Pancreas (tissue), 10 donors: ENCODE measurements at regions not wholly inside any gene's neighbourhood (a gene's known extent, or its start where the extent isn't known, plus 50 kb on each side); places are given as distances from the start of the nearest gene placed in this dataset.

Experiments
- ATAC-seq, 4 donors: fragments of 200-7000 bp; cut with Tn5 transposase; one replicate each; pipeline versions ENCODE4 v1.8.0 to v1.9.1; 2020; ENCODE audit warnings: mild to moderate bottlenecking in 4 of 4, moderate library complexity in 4 of 4
- DNase-seq, 6 donors: peaks; one replicate each; pipeline ENCODE4 v3.0.0-alpha.2; 2020
- FAIRE-seq: peaks from 2 replicates; lab custom pipeline; 2012; peaks lifted over from hg19 to GRCh38; lab: Jason Lieb, UNC
- H3K27ac ChIP-seq, 4 donors: fragments of 200-600 bp; sonication (generic); 1 replicate in 3 of 4; 2 replicates in 1 of 4; pipeline versions ENCODE4 v1.5.0 to v1.8.0; 2020
- H3K27me3 ChIP-seq, 4 donors: fragments of 200-600 bp; one replicate each; pipeline ENCODE4 v1.8.0; 2021
- H3K36me3 ChIP-seq, 3 donors: fragments of 200-600 bp; sonication (generic) in 1 of 3; one replicate each; pipeline versions ENCODE4 v1.5.0 to v1.8.0; 2020 to 2021
- H3K4me1 ChIP-seq, 3 donors: fragments of 200-600 bp; one replicate each; pipeline ENCODE4 v1.8.0; 2021
- H3K4me3 ChIP-seq, 4 donors: fragments of 200-600 bp; sonication (generic) in 2 of 4; one replicate each; pipeline versions ENCODE4 v1.5.0 to v1.8.0; 2020 to 2021
- H3K9me3 ChIP-seq, 4 donors: fragments of 200-600 bp; one replicate each; pipeline ENCODE4 v1.8.0; 2021
- CTCF ChIP-seq, 4 donors: fragments of 200-600 bp; sonication (generic) in 3 of 4; IDR thresholded peaks; one replicate each; pipeline versions ENCODE4 v1.5.0 to v1.8.0; 2021; ENCODE audit warnings: antibody characterized with exemption in 4 of 4
- WGBS, 2 donors: extraction: QIAGEN DNeasy Blood & Tissue Kit; methylation state at CpG; one replicate each; pipeline ENCODE4 v1.1.7; 2013; 5-methylcytosine and 5-hydroxymethylcytosine counted together
- intact Hi-C, 3 donors: fragments of 100-400 bp; cut with DNase I; formaldehyde crosslinking; loops; one replicate each; pipeline versions ENCODE4 v1.11.1 to v1.14.2; 2022
- donor health status: healthy with polysubstance abuse.
- donor health status: DM: no; HTN: no; CAD: no; lungs with moderate emphysema.
- donor health status: DM: no; HTN: no; CAD: no.
- donor health status: control.
- donor health status: control.
- donor health status: Bipolar disorder and iron deficiency.
- donor health status: DM: yes; HTN: yes; CAD: no.
- donor health status: DM: no; HTN: no; CAD: no.
- donor health status: DM: no; HTN: no; CAD: no.
- donor health status: DM: yes; HTN: yes; CAD: no.

GRCh38 chr13:78029901-78030300 is 111.3 kb upstream of the EDNRB start:
- no peak overlapping the region for H3K4me3 ChIP-seq
- intact Hi-C loops: no loop called here
- H3K36me3 ChIP-seq: no peaks in the 10 kb centered on the region
- FAIRE-seq: no peak
- no peaks in the 10 kb centered on the region for H3K27me3 ChIP-seq
- H3K9me3 ChIP-seq: no peaks in the 10 kb centered on the region
- DNase-seq: no peak
- WGBS, 2 donors: 63 to 70% methylated on average over 6 of the region's 6 CpGs
- H3K27ac ChIP-seq: no peak overlapping the region
- peaks cover 0 to 4% (median 0%) of the 10 kb centered on the region in 3 donors for H3K4me1 ChIP-seq
- no peak for ATAC-seq
- TF ChIP-seq CTCF (IDR thresholded peaks at IDR 0.05): no peak

GRCh38 chr13:78028960-78029359 is 110.3 kb upstream of the EDNRB start:
- Histone ChIP-seq H3K27me3 (no peaks in the 10 kb centered on the region), H3K4me1 (peaks cover 0 to 4% (median 0%) of the 10 kb centered on the region in 3 donors), H3K9me3 (no peaks in the 10 kb centered on the region), H3K36me3 (no peaks in the 10 kb centered on the region), H3K4me3 (no peak overlapping the region), H3K27ac (no peak overlapping the region)
- no peak for DNase-seq
- WGBS, 2 donors: 69 to 79% methylated on average over 1 of the region's 1 CpG
- intact Hi-C loops: no loop called here
- no peak for ATAC-seq
- FAIRE-seq: no peak
- no peak for TF ChIP-seq CTCF (IDR thresholded peaks at IDR 0.05)

- no peaks in the 10 kb centered on the region for H3K4me1 ChIP-seq
- no peak overlapping the region for H3K4me3 ChIP-seq
- H3K27me3 ChIP-seq: no peaks in the 10 kb centered on the region
- H3K27ac ChIP-seq: no peak overlapping the region
- no peak for DNase-seq
- no peaks in the 10 kb centered on the region for H3K9me3 ChIP-seq
- FAIRE-seq: no peak
- H3K36me3 ChIP-seq: no peaks in the 10 kb centered on the region
- ATAC-seq: no peak
- no peak for TF ChIP-seq CTCF (IDR thresholded peaks at IDR 0.05)
- intact Hi-C loops: no loop called here
Observed at GRCh38 chr13:78024996-78025395, 106.4 kb upstream of the EDNRB start.

GRCh38 chr13:78022164-78022877 is 103.7 kb upstream of the EDNRB start:
- Histone ChIP-seq H3K27ac (no peak overlapping the region), H3K27me3 (no peaks in the 10 kb centered on the region), H3K36me3 (no peaks in the 10 kb centered on the region), H3K9me3 (no peaks in the 10 kb centered on the region), H3K4me3 (no peak overlapping the region), H3K4me1 (no peaks in the 10 kb centered on the region)
- no peak for FAIRE-seq
- ATAC-seq: peak in 2 of 4 donors; percentile 65 to 66
- TF ChIP-seq CTCF (IDR thresholded peaks at IDR 0.05): no peak
- DNase-seq: peak in 1 of 6 donors; percentile 14
- intact Hi-C loops: no loop called here
- 53 to 57% methylated on average over 2 of the region's 2 CpGs for WGBS, 2 donors

- no peak for TF ChIP-seq CTCF (IDR thresholded peaks at IDR 0.05)
- H3K4me3 ChIP-seq: no peak overlapping the region
- intact Hi-C loops: no loop called here
- no peak overlapping the region for H3K27ac ChIP-seq
- ATAC-seq (no peak), DNase-seq (no peak), FAIRE-seq (no peak)
- H3K27me3 ChIP-seq: no peaks in the 10 kb centered on the region
- WGBS, 2 donors: 29 to 33% methylated on average over 7 of the region's 7 CpGs
- H3K36me3 ChIP-seq: no peaks in the 10 kb centered on the region
- no peaks in the 10 kb centered on the region for H3K9me3 ChIP-seq
- no peaks in the 10 kb centered on the region for H3K4me1 ChIP-seq
Observed at GRCh38 chr13:78020861-78021260, 102.2 kb upstream of the EDNRB start.
